Adrenal gland (tissue), 5 donors: ENCODE measurements at regions not wholly inside any gene's neighbourhood (a gene's known extent, or its start where the extent isn't known, plus 50 kb on each side); places are given as distances from the start of the nearest gene placed in this dataset.

Source experiments
- POLR2A ChIP-seq, 2 donors: fragments of 450-650 bp; IDR thresholded peaks; one replicate each; pipeline ENCODE4 v1.6.1; 2017; ENCODE audit warnings: antibody characterized with exemption in 2 of 2, mild to moderate bottlenecking in 2 of 2, moderate library complexity in 1 of 2
- TF ChIP-seq, protein P1 (sequence below), 6 experiments: fragments of 450-650 bp in 4 of 6; fragments of 200-600 bp in 2 of 6; sonication (generic) in 1 of 6; IDR thresholded peaks; 1 replicate in 5 of 6; 2 replicates in 1 of 6; pipeline versions ENCODE4 v1.5.1 to v1.8.0; 2016 to 2021; ENCODE audit warnings: antibody characterized with exemption in 6 of 6, mild to moderate bottlenecking in 2 of 6, moderate library complexity in 1 of 6
- donor health status: DM: no; HTN: no; CAD: no.

DNA sequence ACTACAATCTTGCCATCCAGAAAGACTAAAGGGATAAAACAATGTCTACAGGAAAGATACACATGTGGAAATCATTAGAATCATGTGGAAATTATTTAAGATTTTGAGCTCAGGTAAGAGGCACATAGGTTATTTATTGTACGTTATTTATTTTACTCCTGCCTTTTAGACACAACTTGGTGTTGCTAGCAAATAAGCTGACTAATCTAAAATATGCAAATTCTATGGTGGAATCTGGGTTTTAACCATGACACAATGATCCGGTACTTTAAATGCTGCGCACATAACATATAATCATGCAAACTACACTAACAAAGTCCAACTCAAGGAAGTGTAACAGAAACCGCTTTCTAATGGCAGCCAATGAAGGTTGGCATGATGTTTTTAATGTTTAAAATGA lies 112.5 kb downstream of the IFI44 start:
- no peak for TF ChIP-seq POLR2A (IDR thresholded peaks at IDR 0.05)
- TF ChIP-seq, protein P1, sequence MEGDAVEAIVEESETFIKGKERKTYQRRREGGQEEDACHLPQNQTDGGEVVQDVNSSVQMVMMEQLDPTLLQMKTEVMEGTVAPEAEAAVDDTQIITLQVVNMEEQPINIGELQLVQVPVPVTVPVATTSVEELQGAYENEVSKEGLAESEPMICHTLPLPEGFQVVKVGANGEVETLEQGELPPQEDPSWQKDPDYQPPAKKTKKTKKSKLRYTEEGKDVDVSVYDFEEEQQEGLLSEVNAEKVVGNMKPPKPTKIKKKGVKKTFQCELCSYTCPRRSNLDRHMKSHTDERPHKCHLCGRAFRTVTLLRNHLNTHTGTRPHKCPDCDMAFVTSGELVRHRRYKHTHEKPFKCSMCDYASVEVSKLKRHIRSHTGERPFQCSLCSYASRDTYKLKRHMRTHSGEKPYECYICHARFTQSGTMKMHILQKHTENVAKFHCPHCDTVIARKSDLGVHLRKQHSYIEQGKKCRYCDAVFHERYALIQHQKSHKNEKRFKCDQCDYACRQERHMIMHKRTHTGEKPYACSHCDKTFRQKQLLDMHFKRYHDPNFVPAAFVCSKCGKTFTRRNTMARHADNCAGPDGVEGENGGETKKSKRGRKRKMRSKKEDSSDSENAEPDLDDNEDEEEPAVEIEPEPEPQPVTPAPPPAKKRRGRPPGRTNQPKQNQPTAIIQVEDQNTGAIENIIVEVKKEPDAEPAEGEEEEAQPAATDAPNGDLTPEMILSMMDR (IDR thresholded peaks at IDR 0.05): no peak
